ENCODE measurements at regions not wholly inside any gene's neighbourhood (a gene's known extent, or its start where the extent isn't known, plus 50 kb on each side); places are given as distances from the start of the nearest gene placed in this dataset.

GRCh38 chr1:56289260-56289659 is 290.1 kb downstream of the PLPP3 start:
- Histone ChIP-seq H3K4me1 (ENCODE audit: insufficient read depth, low read length, severe bottlenecking) (no peaks in the 10 kb centered on the region), H3K9me2 (ENCODE audit: low read depth, low read length) (no peaks in the 10 kb centered on the region), H3K36me3 (ENCODE audit: insufficient read depth, low read length) (no peaks in the 10 kb centered on the region), H3K27me3 (ENCODE audit: insufficient read depth, low read length) (no peaks in the 10 kb centered on the region), H3K4me3 (ENCODE audit: low read depth, low read length, poor library complexity, severe bottlenecking) (no peak overlapping the region), H2AFZ (ENCODE audit: low read length) (no peak overlapping the region), H3K79me2 (ENCODE audit: insufficient read depth, low read length) (no peaks in the 10 kb centered on the region), H3K9me3 (ENCODE audit: low read length) (no peaks in the 10 kb centered on the region), H3K9ac (ENCODE audit: low read length) (no peak overlapping the region), H3K27ac (ENCODE audit: low read depth, low read length, poor library complexity, severe bottlenecking) (no peak overlapping the region), H3K4me2 (ENCODE audit: low read length) (no peak overlapping the region), H4K20me1 (ENCODE audit: insufficient read depth, low read length) (no peaks in the 10 kb centered on the region), H3F3A (ENCODE audit: insufficient read depth, low read length) (no peaks in the 10 kb centered on the region)
- no peak for TF ChIP-seq EZH2 (IDR thresholded peaks at IDR 0.05; ENCODE audit: borderline replicate concordance, low read length)
- TF ChIP-seq CTCF (IDR thresholded peaks at IDR 0.05; ENCODE audit: low read length) = no peak

- Histone ChIP-seq H3F3A (ENCODE audit: insufficient read depth, low read length) (no peaks in the 10 kb centered on the region), H3K27ac (ENCODE audit: low read depth, low read length, poor library complexity, severe bottlenecking) (no peak overlapping the region), H3K79me2 (ENCODE audit: insufficient read depth, low read length) (no peaks in the 10 kb centered on the region), H2AFZ (ENCODE audit: low read length) (no peak overlapping the region), H3K4me1 (ENCODE audit: insufficient read depth, low read length, severe bottlenecking) (no peaks in the 10 kb centered on the region), H3K4me2 (ENCODE audit: low read length) (no peak overlapping the region), H3K9me3 (ENCODE audit: low read length) (no peaks in the 10 kb centered on the region), H4K20me1 (ENCODE audit: insufficient read depth, low read length) (no peaks in the 10 kb centered on the region), H3K9ac (ENCODE audit: low read length) (no peak overlapping the region), H3K9me2 (ENCODE audit: low read depth, low read length) (no peaks in the 10 kb centered on the region), H3K4me3 (ENCODE audit: low read depth, low read length, poor library complexity, severe bottlenecking) (no peak overlapping the region), H3K36me3 (ENCODE audit: insufficient read depth, low read length) (no peaks in the 10 kb centered on the region), H3K27me3 (ENCODE audit: insufficient read depth, low read length) (no peaks in the 10 kb centered on the region)
- no peak for TF ChIP-seq CTCF (IDR thresholded peaks at IDR 0.05; ENCODE audit: low read length)
- no peak for TF ChIP-seq EZH2 (IDR thresholded peaks at IDR 0.05; ENCODE audit: borderline replicate concordance, low read length)
These were observed 291.6 kb downstream of the PLPP3 start for GRCh38 chr1:56287721-56288120.

- no peak overlapping the region for H3K4me2 ChIP-seq (ENCODE audit: low read length)
- TF ChIP-seq CTCF (IDR thresholded peaks at IDR 0.05; ENCODE audit: low read length) (no peak), EZH2 (IDR thresholded peaks at IDR 0.05; ENCODE audit: borderline replicate concordance, low read length) (no peak)
These were observed 292.4 kb downstream of the PLPP3 start for GRCh38 chr1:56286956-56287355.

More at GRCh38 chr1:56286956-56287355, 292.4 kb downstream of the PLPP3 start:
- Histone ChIP-seq H3K4me1 (ENCODE audit: insufficient read depth, low read length, severe bottlenecking) (no peaks in the 10 kb centered on the region), H3F3A (ENCODE audit: insufficient read depth, low read length) (no peaks in the 10 kb centered on the region), H3K79me2 (ENCODE audit: insufficient read depth, low read length) (no peaks in the 10 kb centered on the region), H3K4me3 (ENCODE audit: low read depth, low read length, poor library complexity, severe bottlenecking) (no peak overlapping the region), H4K20me1 (ENCODE audit: insufficient read depth, low read length) (no peaks in the 10 kb centered on the region), H3K9ac (ENCODE audit: low read length) (no peak overlapping the region), H3K27ac (ENCODE audit: low read depth, low read length, poor library complexity, severe bottlenecking) (no peak overlapping the region), H3K36me3 (ENCODE audit: insufficient read depth, low read length) (no peaks in the 10 kb centered on the region), H3K9me2 (ENCODE audit: low read depth, low read length) (no peaks in the 10 kb centered on the region), H3K27me3 (ENCODE audit: insufficient read depth, low read length) (no peaks in the 10 kb centered on the region), H2AFZ (ENCODE audit: low read length) (no peak overlapping the region), H3K9me3 (ENCODE audit: low read length) (no peaks in the 10 kb centered on the region)
